SK-N-SH (cell line): ENCODE measurements at regions not wholly inside any gene's neighbourhood (a gene's known extent, or its start where the extent isn't known, plus 50 kb on each side); places are given as distances from the start of the nearest gene placed in this dataset.
"Not testable (repeated sequence)": the region's sequence is repeated elsewhere in the genome, so short reads cannot be mapped to it uniquely, and the experiment has no call there.

Source experiments
- CTCF ChIA-PET: fragments of 300-600, 350-600 bp; formaldehyde crosslinking; extraction: SDS; loops from one replicate; lab custom pipeline; 2021; lab: Yijun Ruan, JAX
- POLR2A ChIA-PET: fragments of 350-600 bp; sonication (Branson Sonifier 250); formaldehyde crosslinking; extraction: SDS; loops from one replicate; lab custom pipeline; 2020; ENCODE audit warnings: antibody characterized with exemption, inconsistent platforms; lab: Yijun Ruan, JAX
- DNase-seq: peaks from one replicate; pipeline ENCODE4 v3.0.0; 2012
- H2AFZ ChIP-seq: fragments of 200-600 bp; sonication (generic); 2 replicates; pipeline ENCODE4 v1.8.1; 2016; ENCODE audit warnings: antibody characterized with exemption, mild to moderate bottlenecking, low read depth
- H3F3A ChIP-seq: fragments of 200-600 bp; sonication (generic); replicated peaks from 2 replicates; pipeline ENCODE3; 2016; ENCODE audit warnings: antibody characterized with exemption, mild to moderate bottlenecking; ENCODE audit not compliant: insufficient read depth
- H3K27ac ChIP-seq, 2 experiments: fragments of 200-500 bp in 1 of 2; fragments of 200-600 bp in 1 of 2; sonication (Bioruptor generic) in 1 of 2; sonication (generic), shearing (Covaris generic) in 1 of 2; 2 replicates each; pipeline versions ENCODE4 v1.5.1 to v1.6.1; 2014 to 2016; ENCODE audit warnings: low read depth in 2 of 2, inconsistent platforms in 1 of 2, low read length in 1 of 2, mild to moderate bottlenecking in 1 of 2, mixed read lengths in 1 of 2
- H3K27me3 ChIP-seq: fragments of 200-600 bp; sonication (generic), shearing (Covaris generic); 2 replicates; pipeline ENCODE4 v1.6.1; 2016; ENCODE audit warnings: mixed run types; ENCODE audit not compliant: insufficient read depth
- H3K36me3 ChIP-seq, 2 experiments: fragments of 200-500 bp in 1 of 2; fragments of 200-600 bp in 1 of 2; sonication (Bioruptor generic) in 1 of 2; sonication (generic) in 1 of 2; replicated peaks in 1 of 2; 2 replicates each; pipeline versions ENCODE3 to v1.5.1; 2014 to 2016; ENCODE audit warnings: low read length in 1 of 2, mild to moderate bottlenecking in 1 of 2; ENCODE audit not compliant: insufficient read depth in 2 of 2, control insufficient read depth in 1 of 2
- H3K4me1 ChIP-seq, 2 experiments: fragments of 200-500 bp in 1 of 2; fragments of 200-600 bp in 1 of 2; sonication (Bioruptor generic) in 1 of 2; sonication (generic), shearing (Covaris generic) in 1 of 2; 2 replicates each; pipeline versions ENCODE4 v1.5.1 to v1.6.1; 2014 to 2016; ENCODE audit warnings: low read depth in 1 of 2, low read length in 1 of 2, mixed run types in 1 of 2; ENCODE audit not compliant: insufficient read depth in 2 of 2, control insufficient read depth in 1 of 2
- H3K4me2 ChIP-seq: fragments of 200-600 bp; sonication (generic), shearing (Covaris generic); 2 replicates; pipeline ENCODE4 v1.6.1; 2017; ENCODE audit warnings: mixed run types
- H3K4me3 ChIP-seq, 2 experiments: fragments of 200-500 bp in 1 of 2; fragments of 200-600 bp in 1 of 2; sonication (Bioruptor generic) in 1 of 2; sonication (generic), shearing (Covaris generic) in 1 of 2; 2 replicates each; pipeline versions ENCODE4 v1.5.1 to v1.8.1; 2014 to 2016; ENCODE audit warnings: low read depth in 2 of 2, inconsistent platforms in 1 of 2, low read length in 1 of 2, mild to moderate bottlenecking in 1 of 2, mixed read lengths in 1 of 2, moderate library complexity in 1 of 2
- H3K79me2 ChIP-seq: fragments of 200-600 bp; sonication (generic); 2 replicates; pipeline ENCODE4 v1.8.1; 2017; ENCODE audit warnings: mild to moderate bottlenecking; ENCODE audit not compliant: insufficient read depth
- H3K9ac ChIP-seq: fragments of 200-600 bp; sonication (generic); 2 replicates; pipeline ENCODE4 v1.6.1; 2017; ENCODE audit warnings: mixed run types
- H3K9me2 ChIP-seq: fragments of 200-600 bp; sonication (generic); 2 replicates; pipeline ENCODE4 v1.6.1; 2017; ENCODE audit warnings: mixed run types
- H3K9me3 ChIP-seq: fragments of 200-600 bp; sonication (generic); 2 replicates; pipeline ENCODE4 v1.6.1; 2017; ENCODE audit warnings: mixed run types, mild to moderate bottlenecking, moderate library complexity
- H4K20me1 ChIP-seq: fragments of 200-600 bp; sonication (generic); 2 replicates; pipeline ENCODE4 v1.6.1; 2017; ENCODE audit warnings: mild to moderate bottlenecking, mixed run types; ENCODE audit not compliant: insufficient read depth
- ELF1 ChIP-seq: IDR thresholded peaks from 2 replicates; pipeline ENCODE4 v1.4.0; 2012
- EP300 ChIP-seq, 2 experiments: IDR thresholded peaks; 2 replicates each; pipeline versions ENCODE4 v1.4.0 to v1.6.1; 2012; ENCODE audit warnings: borderline replicate concordance in 1 of 2, low read depth in 1 of 2, low read length in 1 of 2
- GATA2 ChIP-seq: sonication (generic); formaldehyde crosslinking; IDR thresholded peaks from 2 replicates; pipeline ENCODE4 v1.5.0; 2020; ENCODE audit warnings: mild to moderate bottlenecking, missing genetic modification reagents
- IRF3 ChIP-seq: fragments of 150-350 bp; IDR thresholded peaks from 2 replicates; pipeline ENCODE4 v1.6.1; 2016; ENCODE audit warnings: mild to moderate bottlenecking, low read depth, low read length
- NFIC ChIP-seq: IDR thresholded peaks from 2 replicates; pipeline ENCODE4 v1.4.0; 2012; ENCODE audit warnings: borderline replicate concordance
- SIN3A ChIP-seq: IDR thresholded peaks from 2 replicates; pipeline ENCODE4 v1.6.1; 2012; ENCODE audit warnings: low read depth, mild to moderate bottlenecking, low read length, moderate library complexity, borderline replicate concordance
- WGBS: methylation state at CpG from one replicate; pipeline ENCODE4 v1.1.6; 2017; ENCODE audit warnings: low lambda C conversion rate; 5-methylcytosine and 5-hydroxymethylcytosine counted together
- TF ChIP-seq, protein P1 (sequence below): fragments of 200-600 bp; sonication (generic); IDR thresholded peaks from 2 replicates; pipeline ENCODE4 v1.6.1; 2017; ENCODE audit warnings: antibody characterized with exemption, mild to moderate bottlenecking, moderate library complexity

- Histone ChIP-seq H2AFZ (no peak overlapping the region), H3K9me3 (no peaks in the 10 kb centered on the region), H3K27ac (no peak overlapping the region), H3K4me3 (no peak overlapping the region), H4K20me1 (no peaks in the 10 kb centered on the region), H3K9me2 (no peaks in the 10 kb centered on the region), H3K9ac (no peak overlapping the region), H3K27me3 (no peaks in the 10 kb centered on the region), H3K79me2 (no peaks in the 10 kb centered on the region), H3K4me2 (no peak overlapping the region), H3K36me3 (no peaks in the 10 kb centered on the region)
- DNase-seq: no peak
- CTCF ChIA-PET: interaction anchor here (2.0 kb wide), 1 partner anchor 13 kb away, joined by 8 read pairs; no protein-coding TSS in a partner anchor
- no peak for TF ChIP-seq ELF1
- TF ChIP-seq IRF3: no peak
- TF ChIP-seq NFIC: no peak
- TF ChIP-seq, protein P1, sequence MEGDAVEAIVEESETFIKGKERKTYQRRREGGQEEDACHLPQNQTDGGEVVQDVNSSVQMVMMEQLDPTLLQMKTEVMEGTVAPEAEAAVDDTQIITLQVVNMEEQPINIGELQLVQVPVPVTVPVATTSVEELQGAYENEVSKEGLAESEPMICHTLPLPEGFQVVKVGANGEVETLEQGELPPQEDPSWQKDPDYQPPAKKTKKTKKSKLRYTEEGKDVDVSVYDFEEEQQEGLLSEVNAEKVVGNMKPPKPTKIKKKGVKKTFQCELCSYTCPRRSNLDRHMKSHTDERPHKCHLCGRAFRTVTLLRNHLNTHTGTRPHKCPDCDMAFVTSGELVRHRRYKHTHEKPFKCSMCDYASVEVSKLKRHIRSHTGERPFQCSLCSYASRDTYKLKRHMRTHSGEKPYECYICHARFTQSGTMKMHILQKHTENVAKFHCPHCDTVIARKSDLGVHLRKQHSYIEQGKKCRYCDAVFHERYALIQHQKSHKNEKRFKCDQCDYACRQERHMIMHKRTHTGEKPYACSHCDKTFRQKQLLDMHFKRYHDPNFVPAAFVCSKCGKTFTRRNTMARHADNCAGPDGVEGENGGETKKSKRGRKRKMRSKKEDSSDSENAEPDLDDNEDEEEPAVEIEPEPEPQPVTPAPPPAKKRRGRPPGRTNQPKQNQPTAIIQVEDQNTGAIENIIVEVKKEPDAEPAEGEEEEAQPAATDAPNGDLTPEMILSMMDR: no peak
- TF ChIP-seq SIN3A: no peak
- TF ChIP-seq, all 33 proteins: peak for 0
- H3F3A ChIP-seq: no peaks in the 10 kb centered on the region
- POLR2A ChIA-PET: no interaction called here
- H3K4me1 ChIP-seq: no peaks in the 10 kb centered on the region
Measured at GRCh38 chr1:188794969-188795368, 1682.7 kb downstream of the BRINP3 start.

- 63% methylated on average over 2 of the region's 2 CpGs for WGBS
- POLR2A ChIA-PET, H4K20me1 ChIP-seq, H3K9ac ChIP-seq, H3F3A ChIP-seq, H3K9me3 ChIP-seq, H3K9me2 ChIP-seq, H3K36me3 ChIP-seq, DNase-seq, H3K4me3 ChIP-seq, H3K27ac ChIP-seq, H3K27me3 ChIP-seq, H3K4me2 ChIP-seq, H2AFZ ChIP-seq, H3K4me1 ChIP-seq, H3K79me2 ChIP-seq: not testable (repeated sequence)
- CTCF ChIA-PET: interaction anchor here (0.8 kb wide), 1 partner anchor 58 kb away, joined by 3 read pairs; no protein-coding TSS in a partner anchor
- 0 out of 4 replicates have a peak, but pooled peaks of 1 of the 2 experiments have one; percentile 4 for TF ChIP-seq EP300 (IDR thresholded peaks at IDR 0.05; ENCODE audit: borderline replicate concordance in 1 of 2, low read depth in 1 of 2, low read length in 1 of 2)
- peak; percentile 31; the same call in 1 of the 2 replicates for TF ChIP-seq GATA2
Measured at GRCh38 chr1:188812153-188812552, 1665.5 kb downstream of the BRINP3 start.

- CTCF ChIA-PET, H4K20me1 ChIP-seq, DNase-seq, H3K27me3 ChIP-seq, H3K27ac ChIP-seq, POLR2A ChIA-PET, H3K9ac ChIP-seq, H2AFZ ChIP-seq, H3K4me3 ChIP-seq, H3K36me3 ChIP-seq, H3K9me3 ChIP-seq, H3K9me2 ChIP-seq, H3K79me2 ChIP-seq, H3F3A ChIP-seq, H3K4me2 ChIP-seq: not testable (repeated sequence)
- 92% methylated on average over 18 of the region's 39 CpGs for WGBS
- H3K4me1 ChIP-seq: peaks cover 0 to 16% of the 10 kb centered on the region in 2 experiments; a peak in 1 of 4 replicates
Measured at GRCh38 chr1:188812836-188813573, 1664.7 kb downstream of the BRINP3 start.
